Natural killer cell (primary cell): ENCODE measurements at regions not wholly inside any gene's neighbourhood (a gene's known extent, or its start where the extent isn't known, plus 50 kb on each side); places are given as distances from the start of the nearest gene placed in this dataset.

Source experiments
- ATAC-seq, 3 donors: fragments of 150-1000 bp in 2 of 3; fragments of 200-7000 bp in 1 of 3; cut with Tn5 transposase; 1 replicate in 1 of 3; 2 replicates in 2 of 3; pipeline ENCODE4 v1.10.0; 2021; ENCODE audit warnings: mild to moderate bottlenecking in 2 of 3, moderate library complexity in 2 of 3
- DNase-seq, 2 donors: peaks; one replicate each; pipeline versions ENCODE4 v3.0.0 to v3.0.0-alpha.2; 2013 to 2021; ENCODE audit warnings: mixed read lengths in 1 of 2
- H3K27ac ChIP-seq: one replicate; pipeline ENCODE4 v1.5.1; 2013; ENCODE audit warnings: mild to moderate bottlenecking, low read length
- H3K27me3 ChIP-seq: one replicate; pipeline ENCODE4 v1.6.1; 2013; ENCODE audit warnings: low read length; ENCODE audit not compliant: control insufficient read depth, insufficient read depth
- H3K36me3 ChIP-seq: one replicate; pipeline ENCODE4 v1.6.1; 2013; ENCODE audit warnings: low read length; ENCODE audit not compliant: control insufficient read depth, insufficient read depth
- H3K4me1 ChIP-seq: one replicate; pipeline ENCODE4 v1.6.1; 2013; ENCODE audit warnings: low read length; ENCODE audit not compliant: control insufficient read depth, insufficient read depth
- H3K4me3 ChIP-seq: one replicate; pipeline ENCODE4 v1.5.1; 2013; ENCODE audit warnings: low read length
- H3K9me3 ChIP-seq: one replicate; pipeline ENCODE4 v1.6.1; 2013; ENCODE audit warnings: low read length; ENCODE audit not compliant: control insufficient read depth, insufficient read depth
- H3K27ac Mint-ChIP-seq, 2 donors: one replicate each; pipeline ENCODE4 v1.8.0; 2022; ENCODE audit warnings: mild to moderate bottlenecking in 2 of 2, mixed read lengths in 2 of 2, moderate library complexity in 1 of 2
- H3K27me3 Mint-ChIP-seq, 2 donors: one replicate each; pipeline ENCODE4 v1.8.0; 2022; ENCODE audit warnings: low read depth in 2 of 2, mixed read lengths in 2 of 2
- H3K36me3 Mint-ChIP-seq: one replicate; pipeline ENCODE4 v1.8.0; 2022; ENCODE audit warnings: mixed read lengths
- H3K4me1 Mint-ChIP-seq, 2 donors: one replicate each; pipeline ENCODE4 v1.8.0; 2022; ENCODE audit warnings: mixed read lengths in 2 of 2
- H3K4me3 Mint-ChIP-seq: one replicate; pipeline ENCODE4 v1.8.0; 2022; ENCODE audit warnings: mild to moderate bottlenecking, moderate library complexity, mixed read lengths
- H3K9me3 Mint-ChIP-seq, 2 donors: one replicate each; pipeline ENCODE4 v1.8.0; 2022; ENCODE audit warnings: mixed read lengths in 2 of 2
- WGBS: methylation state at CpG from one replicate; pipeline ENCODE4 v1.1.7; 2013; ENCODE audit warnings: missing lambda C conversion rate; ENCODE audit not compliant: insufficient coverage; 5-methylcytosine and 5-hydroxymethylcytosine counted together
- intact Hi-C: fragments of 100-400 bp; cut with micrococcal nuclease; formaldehyde crosslinking; loops from one replicate; pipeline ENCODE4 v1.14.2; 2022
- TF ChIP-seq, protein P1 (sequence below): fragments of 200-600 bp; IDR thresholded peaks from one replicate; pipeline ENCODE4 v1.8.0; 2022; ENCODE audit warnings: antibody characterized with exemption

DNA sequence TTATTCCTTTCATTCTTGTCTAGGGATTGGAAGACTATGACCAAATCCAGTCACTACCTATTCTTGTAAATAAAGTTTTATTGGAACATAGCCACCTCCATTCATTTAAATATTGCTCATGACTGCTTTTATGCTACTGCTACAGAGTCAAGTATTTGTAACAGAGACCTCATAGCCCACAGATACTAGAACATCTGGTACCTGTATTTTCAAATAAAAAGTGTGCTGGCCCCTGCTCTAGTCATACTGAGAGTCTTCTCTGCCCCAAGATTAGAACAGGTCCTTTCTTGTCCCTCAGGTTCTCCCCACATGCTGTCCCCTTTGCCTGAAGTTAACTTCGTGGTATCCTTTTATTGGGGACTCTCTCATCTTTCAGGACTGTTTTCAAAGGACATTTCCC lies 422.3 kb downstream of the CBLN4 start:
- H3K4me3 ChIP-seq: no peak overlapping the region
- no peaks in the 10 kb centered on the region for H3K9me3 Mint-ChIP-seq
- WGBS: 81% methylated on average over 1 of the region's 1 CpG
- H3K4me1 ChIP-seq: no peaks in the 10 kb centered on the region
- ATAC-seq: no peak
- intact Hi-C loops: no loop called here
- H3K27me3 Mint-ChIP-seq: no peaks in the 10 kb centered on the region
- no peak overlapping the region for H3K27ac Mint-ChIP-seq
- no peaks in the 10 kb centered on the region for H3K9me3 ChIP-seq
- no peaks in the 10 kb centered on the region for H3K4me1 Mint-ChIP-seq
- DNase-seq: no peak
- no peak overlapping the region for H3K4me3 Mint-ChIP-seq
- H3K27me3 ChIP-seq: no peaks in the 10 kb centered on the region
- no peaks in the 10 kb centered on the region for H3K36me3 ChIP-seq
- no peak overlapping the region for H3K27ac ChIP-seq
- TF ChIP-seq, protein P1, sequence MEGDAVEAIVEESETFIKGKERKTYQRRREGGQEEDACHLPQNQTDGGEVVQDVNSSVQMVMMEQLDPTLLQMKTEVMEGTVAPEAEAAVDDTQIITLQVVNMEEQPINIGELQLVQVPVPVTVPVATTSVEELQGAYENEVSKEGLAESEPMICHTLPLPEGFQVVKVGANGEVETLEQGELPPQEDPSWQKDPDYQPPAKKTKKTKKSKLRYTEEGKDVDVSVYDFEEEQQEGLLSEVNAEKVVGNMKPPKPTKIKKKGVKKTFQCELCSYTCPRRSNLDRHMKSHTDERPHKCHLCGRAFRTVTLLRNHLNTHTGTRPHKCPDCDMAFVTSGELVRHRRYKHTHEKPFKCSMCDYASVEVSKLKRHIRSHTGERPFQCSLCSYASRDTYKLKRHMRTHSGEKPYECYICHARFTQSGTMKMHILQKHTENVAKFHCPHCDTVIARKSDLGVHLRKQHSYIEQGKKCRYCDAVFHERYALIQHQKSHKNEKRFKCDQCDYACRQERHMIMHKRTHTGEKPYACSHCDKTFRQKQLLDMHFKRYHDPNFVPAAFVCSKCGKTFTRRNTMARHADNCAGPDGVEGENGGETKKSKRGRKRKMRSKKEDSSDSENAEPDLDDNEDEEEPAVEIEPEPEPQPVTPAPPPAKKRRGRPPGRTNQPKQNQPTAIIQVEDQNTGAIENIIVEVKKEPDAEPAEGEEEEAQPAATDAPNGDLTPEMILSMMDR: no peak
- no peaks in the 10 kb centered on the region for H3K36me3 Mint-ChIP-seq

DNA sequence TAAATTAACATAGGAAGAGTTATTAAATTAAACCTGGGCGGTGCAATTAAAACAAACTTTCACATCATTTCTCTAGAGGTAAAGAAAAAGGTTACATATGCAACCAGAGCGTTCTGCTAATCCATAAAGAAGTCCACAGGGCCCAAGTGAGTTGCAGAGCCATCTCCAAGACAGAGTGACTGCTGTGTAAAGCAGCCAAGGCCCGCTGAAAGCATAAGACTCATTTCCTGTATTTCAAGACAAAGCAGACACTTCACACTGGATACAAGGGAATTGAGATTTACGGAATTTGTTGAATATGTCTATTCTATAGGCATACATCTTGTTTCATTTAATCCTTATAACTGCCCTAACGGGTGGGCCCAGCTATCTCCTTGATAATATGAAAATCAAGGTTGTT lies 422.8 kb downstream of the CBLN4 start:
- no peaks in the 10 kb centered on the region for H3K36me3 ChIP-seq
- Mint-ChIP-seq H3K9me3 (no peaks in the 10 kb centered on the region), H3K36me3 (no peaks in the 10 kb centered on the region), H3K27ac (no peak overlapping the region), H3K4me3 (no peak overlapping the region), H3K4me1 (no peaks in the 10 kb centered on the region), H3K27me3 (no peaks in the 10 kb centered on the region)
- intact Hi-C loops: no loop called here
- H3K27me3 ChIP-seq: no peaks in the 10 kb centered on the region
- no peak for ATAC-seq
- H3K27ac ChIP-seq: no peak overlapping the region
- no peak overlapping the region for H3K4me3 ChIP-seq
- TF ChIP-seq, protein P1: no peak
- DNase-seq: no peak
- H3K9me3 ChIP-seq: no peaks in the 10 kb centered on the region
- 66% methylated on average over 3 of the region's 5 CpGs for WGBS
- H3K4me1 ChIP-seq: no peaks in the 10 kb centered on the region

DNA sequence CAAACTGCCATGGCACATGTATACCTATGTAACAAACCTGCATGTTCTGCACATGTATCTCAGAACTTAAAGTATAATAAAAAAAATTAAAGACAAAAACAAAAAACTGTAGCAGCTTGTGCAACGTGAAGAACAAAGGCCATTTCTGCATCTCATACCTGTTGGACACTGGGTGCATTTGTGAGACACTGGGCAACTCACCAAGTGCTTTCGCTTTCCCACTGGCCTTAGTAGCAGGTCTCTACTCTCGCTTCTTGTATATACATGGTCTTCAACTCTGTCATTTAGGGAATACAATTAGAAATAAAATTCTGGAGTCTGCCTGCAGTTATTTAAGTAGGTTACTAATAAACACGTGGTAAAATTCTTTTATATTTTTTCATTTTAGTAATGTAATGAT lies 423.8 kb downstream of the CBLN4 start:
- WGBS: 89% methylated on average over 3 of the region's 4 CpGs
- DNase-seq (no peak), ATAC-seq (no peak)
- Histone ChIP-seq H3K27me3 (no peaks in the 10 kb centered on the region), H3K9me3 (no peaks in the 10 kb centered on the region), H3K36me3 (no peaks in the 10 kb centered on the region), H3K4me1 (no peaks in the 10 kb centered on the region), H3K4me3 (no peak overlapping the region), H3K27ac (no peak overlapping the region)
- H3K9me3 Mint-ChIP-seq: no peaks in the 10 kb centered on the region
- no peaks in the 10 kb centered on the region for H3K27me3 Mint-ChIP-seq
- no peak overlapping the region for H3K27ac Mint-ChIP-seq
- TF ChIP-seq, protein P1: no peak
- H3K4me1 Mint-ChIP-seq: no peaks in the 10 kb centered on the region
- intact Hi-C loops: no loop called here
- no peak overlapping the region for H3K4me3 Mint-ChIP-seq
- no peaks in the 10 kb centered on the region for H3K36me3 Mint-ChIP-seq

DNA sequence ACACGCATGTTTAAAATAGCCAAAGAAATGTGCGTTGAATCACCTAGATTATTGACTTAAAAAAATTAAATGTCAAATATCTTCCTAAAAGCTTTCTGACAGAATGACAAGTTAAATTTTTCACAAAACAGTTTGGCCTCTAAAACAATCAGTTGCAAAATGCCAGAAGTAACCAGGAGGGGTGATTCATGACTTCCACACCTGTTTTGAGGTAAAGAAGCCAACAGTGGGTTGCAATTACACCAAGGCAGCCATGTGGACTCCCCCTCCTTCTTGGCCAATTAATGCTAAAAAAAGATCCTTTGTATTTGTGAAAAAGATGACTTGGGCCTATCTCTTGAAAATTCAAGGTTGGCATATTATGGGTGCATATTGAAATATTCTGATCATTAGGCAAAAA lies 424.8 kb downstream of the CBLN4 start:
- TF ChIP-seq, protein P1: no peak
- 87% methylated on average over 2 of the region's 2 CpGs for WGBS
- ATAC-seq (no peak), DNase-seq (no peak)
- Histone ChIP-seq H3K36me3 (no peaks in the 10 kb centered on the region), H3K27me3 (no peaks in the 10 kb centered on the region), H3K9me3 (no peaks in the 10 kb centered on the region), H3K27ac (no peak overlapping the region), H3K4me1 (no peaks in the 10 kb centered on the region), H3K4me3 (no peak overlapping the region)
- intact Hi-C loops: no loop called here
- Mint-ChIP-seq H3K27ac (no peak overlapping the region), H3K9me3 (no peaks in the 10 kb centered on the region), H3K4me1 (no peaks in the 10 kb centered on the region), H3K36me3 (no peaks in the 10 kb centered on the region), H3K4me3 (no peak overlapping the region), H3K27me3 (no peaks in the 10 kb centered on the region)
